Smooth muscle cell (in vitro differentiated cells): ENCODE measurements at regions not wholly inside any gene's neighbourhood (a gene's known extent, or its start where the extent isn't known, plus 50 kb on each side); places are given as distances from the start of the nearest gene placed in this dataset.

Experiments
- DNase-seq: peaks from one replicate; lab custom pipeline; 2025; ENCODE audit not compliant: unreplicated experiment; lab: John Stamatoyannopoulos, UW
- H2AFZ ChIP-seq: fragments of 200-600 bp; sonication (generic); 2 replicates; pipeline ENCODE4 v1.6.0; 2016; ENCODE audit warnings: antibody characterized with exemption, low read depth, mild to moderate bottlenecking
- H3F3A ChIP-seq: fragments of 200-600 bp; sonication (generic); 2 replicates; pipeline ENCODE4 v1.6.0; 2017; ENCODE audit warnings: antibody characterized with exemption, low read depth
- H3K27ac ChIP-seq: fragments of 200-600 bp; sonication (generic); 2 replicates; pipeline ENCODE4 v1.5.1; 2016; ENCODE audit warnings: low read depth, mild to moderate bottlenecking
- H3K27me3 ChIP-seq: fragments of 200-600 bp; sonication (generic); 2 replicates; pipeline ENCODE4 v1.6.1; 2016; ENCODE audit warnings: low read depth, mild to moderate bottlenecking
- H3K36me3 ChIP-seq: fragments of 200-600 bp; sonication (generic); 2 replicates; pipeline ENCODE4 v1.5.1; 2016; ENCODE audit warnings: low read depth
- H3K4me1 ChIP-seq: fragments of 200-600 bp; sonication (generic); 2 replicates; pipeline ENCODE4 v1.5.1; 2016; ENCODE audit warnings: low read depth
- H3K4me2 ChIP-seq: fragments of 200-600 bp; sonication (generic); 2 replicates; pipeline ENCODE4 v1.6.0; 2016; ENCODE audit warnings: mild to moderate bottlenecking
- H3K4me3 ChIP-seq: fragments of 200-600 bp; sonication (generic); 2 replicates; pipeline ENCODE4 v1.5.1; 2016; ENCODE audit warnings: mild to moderate bottlenecking
- H3K79me2 ChIP-seq: fragments of 200-600 bp; sonication (generic); 2 replicates; pipeline ENCODE4 v1.6.0; 2016; ENCODE audit warnings: low read depth, mild to moderate bottlenecking
- H3K9ac ChIP-seq: fragments of 200-600 bp; sonication (generic); 2 replicates; pipeline ENCODE4 v1.6.0; 2016; ENCODE audit warnings: low read depth
- H3K9me3 ChIP-seq: fragments of 200-600 bp; sonication (generic); replicated peaks from 2 replicates; pipeline ENCODE4 v1.5.1; 2016; ENCODE audit warnings: low read depth
- H4K20me1 ChIP-seq: fragments of 200-600 bp; sonication (generic); 2 replicates; pipeline ENCODE4 v1.6.0; 2016; ENCODE audit warnings: low read depth
- CTCF ChIP-seq: fragments of 200-600 bp; sonication (generic); IDR thresholded peaks from 2 replicates; pipeline ENCODE4 v1.5.1; 2017; ENCODE audit warnings: borderline replicate concordance, mild to moderate bottlenecking, antibody characterized with exemption; ENCODE audit not compliant: insufficient read depth, poor library complexity, severe bottlenecking
- WGBS: methylation state at CpG from one replicate; pipeline ENCODE4 v1.1.7; 2016; ENCODE audit warnings: low lambda C conversion rate; 5-methylcytosine and 5-hydroxymethylcytosine counted together

GRCh38 chr2:527581-527980, 149.6 kb downstream of the TMEM18 start:
- Histone ChIP-seq H3K27me3 (no peaks in the 10 kb centered on the region), H3K9me3 (peaks cover 9% of the 10 kb centered on the region), H3K9ac (no peak overlapping the region), H4K20me1 (no peaks in the 10 kb centered on the region), H3K4me2 (no peak overlapping the region), H3K79me2 (no peaks in the 10 kb centered on the region), H3K36me3 (no peaks in the 10 kb centered on the region), H3K4me3 (no peak overlapping the region), H3F3A (no peaks in the 10 kb centered on the region), H3K27ac (no peak overlapping the region), H2AFZ (no peak overlapping the region), H3K4me1 (no peaks in the 10 kb centered on the region)
- no peak for TF ChIP-seq CTCF
- WGBS, result 72% methylated on average over 12 of the region's 12 CpGs
- no peak for DNase-seq

- H3K4me2 ChIP-seq, result no peak overlapping the region
- no peak overlapping the region for H2AFZ ChIP-seq
- peaks cover 9% of the 10 kb centered on the region for H3K9me3 ChIP-seq
- H3K27me3 ChIP-seq, result no peaks in the 10 kb centered on the region
- H4K20me1 ChIP-seq, result no peaks in the 10 kb centered on the region
- no peak overlapping the region for H3K27ac ChIP-seq
- H3K9ac ChIP-seq, result no peak overlapping the region
- 100% methylated on average over 4 of the region's 5 CpGs for WGBS
- H3K36me3 ChIP-seq, result no peaks in the 10 kb centered on the region
- no peak for TF ChIP-seq CTCF
- no peak for DNase-seq
- H3K4me3 ChIP-seq, result no peak overlapping the region
- H3K4me1 ChIP-seq, result no peaks in the 10 kb centered on the region
- H3F3A ChIP-seq, result no peaks in the 10 kb centered on the region
- H3K79me2 ChIP-seq, result no peaks in the 10 kb centered on the region
Measured at GRCh38 chr2:526918-527317, 150.3 kb downstream of the TMEM18 start.

GRCh38 chr2:525611-526010, 151.6 kb downstream of the TMEM18 start:
- H3K4me1 ChIP-seq, result no peaks in the 10 kb centered on the region
- no peak overlapping the region for H3K4me3 ChIP-seq
- DNase-seq, result no peak
- H3K36me3 ChIP-seq, result no peaks in the 10 kb centered on the region
- no peaks in the 10 kb centered on the region for H3K27me3 ChIP-seq
- H3K9me3 ChIP-seq, result peaks cover 9% of the 10 kb centered on the region
- no peaks in the 10 kb centered on the region for H3F3A ChIP-seq
- TF ChIP-seq CTCF, result no peak
- no peak overlapping the region for H2AFZ ChIP-seq
- 93% methylated on average over 10 of the region's 10 CpGs for WGBS
- H3K4me2 ChIP-seq, result no peak overlapping the region
- no peak overlapping the region for H3K27ac ChIP-seq
- no peaks in the 10 kb centered on the region for H4K20me1 ChIP-seq
- no peaks in the 10 kb centered on the region for H3K79me2 ChIP-seq
- H3K9ac ChIP-seq, result no peak overlapping the region

GRCh38 chr2:525021-525420, 152.2 kb downstream of the TMEM18 start:
- 86% methylated on average over 7 of the region's 7 CpGs for WGBS
- Histone ChIP-seq H3K4me2 (no peak overlapping the region), H3K79me2 (no peaks in the 10 kb centered on the region)

More at GRCh38 chr2:525021-525420, 152.2 kb downstream of the TMEM18 start:
- Histone ChIP-seq H3K27me3 (no peaks in the 10 kb centered on the region), H2AFZ (no peak overlapping the region), H3K4me3 (no peak overlapping the region), H3K4me1 (no peaks in the 10 kb centered on the region), H3F3A (no peaks in the 10 kb centered on the region), H3K9me3 (peaks cover 5% of the 10 kb centered on the region), H3K9ac (no peak overlapping the region), H3K27ac (no peak overlapping the region), H3K36me3 (no peaks in the 10 kb centered on the region), H4K20me1 (no peaks in the 10 kb centered on the region)
- DNase-seq, result no peak
- TF ChIP-seq CTCF, result no peak
